Mucosa of stomach (tissue), 1 donor: ENCODE measurements at regions not wholly inside any gene's neighbourhood (a gene's known extent, or its start where the extent isn't known, plus 50 kb on each side); places are given as distances from the start of the nearest gene placed in this dataset.

Source experiments
- H3K27me3 ChIP-seq: one replicate; pipeline ENCODE4 v1.7.0; 2013; ENCODE audit warnings: mild to moderate bottlenecking, low read length; ENCODE audit not compliant: control insufficient read depth, insufficient read depth
- H3K36me3 ChIP-seq: one replicate; pipeline ENCODE4 v1.7.0; 2013; ENCODE audit warnings: low read length; ENCODE audit not compliant: control insufficient read depth, insufficient read depth
- H3K4me1 ChIP-seq: one replicate; pipeline ENCODE4 v1.7.0; 2013; ENCODE audit warnings: mild to moderate bottlenecking, low read length; ENCODE audit not compliant: control insufficient read depth, insufficient read depth
- H3K4me3 ChIP-seq: one replicate; pipeline ENCODE4 v1.7.0; 2013; ENCODE audit warnings: low read length
- H3K9ac ChIP-seq: one replicate; pipeline ENCODE4 v1.7.0; 2013; ENCODE audit warnings: mild to moderate bottlenecking, low read length, moderate library complexity
- H3K9me3 ChIP-seq: one replicate; pipeline ENCODE4 v1.7.0; 2013; ENCODE audit warnings: mild to moderate bottlenecking, low read length, moderate library complexity; ENCODE audit not compliant: control insufficient read depth
- donor health status: Pancreatic carcinoma.

- Histone ChIP-seq H3K9ac (no peak overlapping the region), H3K9me3 (no peaks in the 10 kb centered on the region), H3K27me3 (no peaks in the 10 kb centered on the region), H3K36me3 (no peaks in the 10 kb centered on the region), H3K4me1 (no peaks in the 10 kb centered on the region), H3K4me3 (no peak overlapping the region)
These were observed 279.1 kb downstream of the FGF9 start for GRCh38 chr13:21949818-21950429.

- no peaks in the 10 kb centered on the region for H3K9me3 ChIP-seq
- H3K36me3 ChIP-seq, result no peaks in the 10 kb centered on the region
- H3K27me3 ChIP-seq, result no peaks in the 10 kb centered on the region
- no peak overlapping the region for H3K9ac ChIP-seq
- H3K4me1 ChIP-seq, result no peaks in the 10 kb centered on the region
- H3K4me3 ChIP-seq, result no peak overlapping the region
These were observed 285.8 kb downstream of the FGF9 start for GRCh38 chr13:21956666-21957065.

GRCh38 chr13:21957833-21958232, 287.0 kb downstream of the FGF9 start:
- Histone ChIP-seq H3K9me3 (no peaks in the 10 kb centered on the region), H3K36me3 (no peaks in the 10 kb centered on the region), H3K27me3 (no peaks in the 10 kb centered on the region), H3K4me1 (no peaks in the 10 kb centered on the region), H3K4me3 (no peak overlapping the region), H3K9ac (no peak overlapping the region)

- no peak overlapping the region for H3K9ac ChIP-seq
- H3K4me1 ChIP-seq, result no peaks in the 10 kb centered on the region
- H3K4me3 ChIP-seq, result no peak overlapping the region
- H3K36me3 ChIP-seq, result no peaks in the 10 kb centered on the region
- H3K27me3 ChIP-seq, result no peaks in the 10 kb centered on the region
- H3K9me3 ChIP-seq, result no peaks in the 10 kb centered on the region
These were observed 289.2 kb downstream of the FGF9 start for GRCh38 chr13:21960108-21960507.

- no peak overlapping the region for H3K4me3 ChIP-seq
- H3K4me1 ChIP-seq, result no peaks in the 10 kb centered on the region
- H3K27me3 ChIP-seq, result no peaks in the 10 kb centered on the region
- H3K9me3 ChIP-seq, result no peaks in the 10 kb centered on the region
- no peaks in the 10 kb centered on the region for H3K36me3 ChIP-seq
- no peak overlapping the region for H3K9ac ChIP-seq
These were observed 293.8 kb downstream of the FGF9 start for GRCh38 chr13:21964686-21965085.

- no peaks in the 10 kb centered on the region for H3K36me3 ChIP-seq
- no peaks in the 10 kb centered on the region for H3K4me1 ChIP-seq
- no peak overlapping the region for H3K4me3 ChIP-seq
- no peak overlapping the region for H3K9ac ChIP-seq
- no peaks in the 10 kb centered on the region for H3K27me3 ChIP-seq
- no peaks in the 10 kb centered on the region for H3K9me3 ChIP-seq
These were observed 294.2 kb downstream of the FGF9 start for GRCh38 chr13:21965095-21965494.

- Histone ChIP-seq H3K4me3 (no peak overlapping the region), H3K4me1 (no peaks in the 10 kb centered on the region), H3K9me3 (no peaks in the 10 kb centered on the region), H3K36me3 (no peaks in the 10 kb centered on the region), H3K27me3 (no peaks in the 10 kb centered on the region), H3K9ac (no peak overlapping the region)
These were observed 295.1 kb downstream of the FGF9 start for GRCh38 chr13:21966014-21966413.

- no peak overlapping the region for H3K9ac ChIP-seq
- no peak overlapping the region for H3K4me3 ChIP-seq
- no peaks in the 10 kb centered on the region for H3K4me1 ChIP-seq
- H3K9me3 ChIP-seq, result no peaks in the 10 kb centered on the region
- no peaks in the 10 kb centered on the region for H3K27me3 ChIP-seq
- no peaks in the 10 kb centered on the region for H3K36me3 ChIP-seq
These were observed 297.0 kb downstream of the FGF9 start for GRCh38 chr13:21967871-21968270.

GRCh38 chr13:21970172-21970571, 299.3 kb downstream of the FGF9 start:
- no peaks in the 10 kb centered on the region for H3K9me3 ChIP-seq
- no peak overlapping the region for H3K4me3 ChIP-seq
- H3K27me3 ChIP-seq, result no peaks in the 10 kb centered on the region
- no peaks in the 10 kb centered on the region for H3K4me1 ChIP-seq
- no peak overlapping the region for H3K9ac ChIP-seq
- H3K36me3 ChIP-seq, result no peaks in the 10 kb centered on the region

GRCh38 chr13:21970918-21971317, 300.0 kb downstream of the FGF9 start:
- Histone ChIP-seq H3K27me3 (no peaks in the 10 kb centered on the region), H3K9me3 (no peaks in the 10 kb centered on the region), H3K36me3 (no peaks in the 10 kb centered on the region), H3K4me1 (no peaks in the 10 kb centered on the region), H3K9ac (no peak overlapping the region), H3K4me3 (no peak overlapping the region)

GRCh38 chr13:21971662-21972621, 301.1 kb downstream of the FGF9 start:
- no peaks in the 10 kb centered on the region for H3K4me1 ChIP-seq
- H3K27me3 ChIP-seq, result no peaks in the 10 kb centered on the region
- H3K9ac ChIP-seq, result no peak overlapping the region
- no peaks in the 10 kb centered on the region for H3K9me3 ChIP-seq
- H3K4me3 ChIP-seq, result no peak overlapping the region
- H3K36me3 ChIP-seq, result no peaks in the 10 kb centered on the region

GRCh38 chr13:21973437-21974125, 302.7 kb downstream of the FGF9 start:
- no peaks in the 10 kb centered on the region for H3K4me1 ChIP-seq
- no peak overlapping the region for H3K4me3 ChIP-seq
- no peaks in the 10 kb centered on the region for H3K9me3 ChIP-seq
- H3K27me3 ChIP-seq, result no peaks in the 10 kb centered on the region
- no peak overlapping the region for H3K9ac ChIP-seq
- H3K36me3 ChIP-seq, result no peaks in the 10 kb centered on the region
